ENCODE measurements at regions not wholly inside any gene's neighbourhood (a gene's known extent, or its start where the extent isn't known, plus 50 kb on each side); places are given as distances from the start of the nearest gene placed in this dataset.

DNA sequence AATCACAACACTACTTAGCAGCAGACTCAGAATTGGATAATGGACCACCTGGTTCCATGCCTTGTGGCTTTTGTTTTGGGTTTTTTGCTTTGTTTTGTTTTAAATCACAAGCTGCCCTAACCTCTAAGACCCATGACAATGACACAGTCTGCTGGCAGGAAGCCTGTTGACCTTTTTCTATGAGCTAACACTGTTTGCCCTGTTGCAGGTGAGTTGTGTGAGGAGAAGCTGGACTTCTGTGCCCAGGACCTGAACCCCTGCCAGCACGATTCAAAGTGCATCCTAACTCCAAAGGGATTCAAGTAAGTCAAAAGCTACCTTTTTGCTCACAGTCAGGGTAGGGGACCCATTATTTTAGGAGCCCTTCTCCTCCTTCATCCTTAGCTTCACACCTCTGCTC is 110.8 kb upstream of the PACRGL start:
- no peaks in the 10 kb centered on the region for H3K9me3 Mint-ChIP-seq
- Histone ChIP-seq H2BK15ac (ENCODE audit: low read depth, low read length) (no peak overlapping the region), H3K14ac (ENCODE audit: insufficient read depth, low read length) (no peak overlapping the region), H3K4me1 (ENCODE audit: insufficient read depth, low read length) (no peaks in the 10 kb centered on the region; the same call in 1 of the 2 replicates), H4K5ac (ENCODE audit: insufficient read length, low read depth, low read length) (no peak overlapping the region), H3K18ac (ENCODE audit: insufficient read length, low read depth, low read length) (no peak overlapping the region), H3K9ac (ENCODE audit: extremely low read depth, insufficient read length, low read length) (no peak overlapping the region), H3T11ph (ENCODE audit: low read length) (no peak overlapping the region), H4K91ac (ENCODE audit: insufficient read length, low read depth, low read length) (no peak overlapping the region), H3K27me3 (ENCODE audit: insufficient read depth, low read length) (no peaks in the 10 kb centered on the region), H3K56ac (ENCODE audit: insufficient read length, low read depth, low read length) (no peak overlapping the region), H3K23me2 (ENCODE audit: insufficient read length, low read depth, low read length, poor library complexity, severe bottlenecking) (no peaks in the 10 kb centered on the region), H2AK5ac (ENCODE audit: insufficient read length, low read length) (no peak overlapping the region), H3K9me3 (ENCODE audit: control insufficient read depth, low read depth, low read length) (no peaks in the 10 kb centered on the region), H3K79me2 (ENCODE audit: insufficient read depth, low read length) (no peaks in the 10 kb centered on the region), H4K20me1 (ENCODE audit: control insufficient read depth, insufficient read depth, insufficient read length) (no peaks in the 10 kb centered on the region), H2BK20ac (ENCODE audit: low read depth, low read length, poor library complexity, severe bottlenecking) (no peak overlapping the region), H2BK5ac (ENCODE audit: insufficient read length, low read length) (no peak overlapping the region), H4K8ac (replicated peaks; ENCODE audit: insufficient read length, low read depth, low read length) (no peak overlapping the region), H3K27ac (ENCODE audit: insufficient read length, low read depth, low read length) (no peak overlapping the region), H3K23ac (ENCODE audit: insufficient read length, low read depth, low read length) (no peak overlapping the region), H3K4ac (ENCODE audit: low read depth, low read length) (no peak overlapping the region), H2AFZ (ENCODE audit: low read length) (no peak overlapping the region), H3K4me2 (ENCODE audit: insufficient read depth, insufficient read length, low read length) (no peak overlapping the region), H2BK120ac (ENCODE audit: low read depth, low read length, poor library complexity, severe bottlenecking) (no peak overlapping the region), H3K79me1 (ENCODE audit: insufficient read depth, low read depth, low read length, poor library complexity, severe bottlenecking) (no peaks in the 10 kb centered on the region), H2BK12ac (ENCODE audit: insufficient read length, low read depth, low read length) (no peak overlapping the region)
- WGBS (ENCODE audit: extremely low coverage, insufficient read length, low lambda C conversion rate): no CpG with 5 or more reads among the region's 1 CpG
- peaks cover 10 to 17% of the 10 kb centered on the region in 2 experiments for H3K4me1 Mint-ChIP-seq
- H3K4me3 Mint-ChIP-seq: no peak overlapping the region
- TF ChIP-seq, protein P1, sequence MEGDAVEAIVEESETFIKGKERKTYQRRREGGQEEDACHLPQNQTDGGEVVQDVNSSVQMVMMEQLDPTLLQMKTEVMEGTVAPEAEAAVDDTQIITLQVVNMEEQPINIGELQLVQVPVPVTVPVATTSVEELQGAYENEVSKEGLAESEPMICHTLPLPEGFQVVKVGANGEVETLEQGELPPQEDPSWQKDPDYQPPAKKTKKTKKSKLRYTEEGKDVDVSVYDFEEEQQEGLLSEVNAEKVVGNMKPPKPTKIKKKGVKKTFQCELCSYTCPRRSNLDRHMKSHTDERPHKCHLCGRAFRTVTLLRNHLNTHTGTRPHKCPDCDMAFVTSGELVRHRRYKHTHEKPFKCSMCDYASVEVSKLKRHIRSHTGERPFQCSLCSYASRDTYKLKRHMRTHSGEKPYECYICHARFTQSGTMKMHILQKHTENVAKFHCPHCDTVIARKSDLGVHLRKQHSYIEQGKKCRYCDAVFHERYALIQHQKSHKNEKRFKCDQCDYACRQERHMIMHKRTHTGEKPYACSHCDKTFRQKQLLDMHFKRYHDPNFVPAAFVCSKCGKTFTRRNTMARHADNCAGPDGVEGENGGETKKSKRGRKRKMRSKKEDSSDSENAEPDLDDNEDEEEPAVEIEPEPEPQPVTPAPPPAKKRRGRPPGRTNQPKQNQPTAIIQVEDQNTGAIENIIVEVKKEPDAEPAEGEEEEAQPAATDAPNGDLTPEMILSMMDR (conservative IDR thresholded peaks at IDR 0.05): no peak
- H3K27me3 Mint-ChIP-seq (ENCODE audit: low read depth): no peaks in the 10 kb centered on the region
- H3K36me3 Mint-ChIP-seq (ENCODE audit: insufficient read depth in 1 of 3, low read depth in 3 of 3): no peaks in the 10 kb centered on the region
- DNase-seq: peak; percentile 28
- no peak overlapping the region for H3K27ac Mint-ChIP-seq
